HepG2 (cell line): ENCODE measurements at regions not wholly inside any gene's neighbourhood (a gene's known extent, or its start where the extent isn't known, plus 50 kb on each side); places are given as distances from the start of the nearest gene placed in this dataset.

Source experiments
- EHMT2 ChIP-seq: fragments of 200-600 bp; sonication (generic); IDR thresholded peaks from 2 replicates; pipeline ENCODE4 v1.7.0; 2017; ENCODE audit warnings: antibody characterized with exemption, low read depth, low read length, borderline replicate concordance
- EP300 ChIP-seq, 3 experiments: sonication (generic) in 1 of 3; formaldehyde crosslinking in 1 of 3; IDR thresholded peaks; 2 replicates each; pipeline versions ENCODE4 v1.5.1 to v1.6.1; 2011 to 2020; ENCODE audit warnings: low read depth in 2 of 3, low read length in 2 of 3, borderline replicate concordance in 1 of 3, improper control_type of control experiment in 1 of 3, mild to moderate bottlenecking in 1 of 3, missing genetic modification reagents in 1 of 3, moderate library complexity in 1 of 3
- MTF2 ChIP-seq: sonication (generic); formaldehyde crosslinking; IDR thresholded peaks from 2 replicates; pipeline ENCODE4 v1.5.0; 2020; ENCODE audit warnings: missing genetic modification reagents, borderline replicate concordance
- NCOA2 ChIP-seq: sonication (generic); formaldehyde crosslinking; IDR thresholded peaks from 2 replicates; pipeline ENCODE4 v1.8.0; 2022; ENCODE audit warnings: inconsistent platforms
- NFKBIZ ChIP-seq: IDR thresholded peaks from 2 replicates; pipeline ENCODE4 v1.6.1; 2018; ENCODE audit warnings: missing genetic modification reagents, missing compliant biosample characterization
- ONECUT2 ChIP-seq: sonication (generic); formaldehyde crosslinking; IDR thresholded peaks from 2 replicates; pipeline ENCODE4 v1.4.0; 2020; ENCODE audit warnings: missing genetic modification reagents
- PHF5A ChIP-seq: IDR thresholded peaks from one replicate; pipeline ENCODE4 v1.6.1; 2018; ENCODE audit warnings: low read depth, missing genetic modification reagents; ENCODE audit not compliant: unreplicated experiment
- RARA ChIP-seq: IDR thresholded peaks from 2 replicates; pipeline ENCODE4 v1.6.1; 2016; ENCODE audit warnings: missing genetic modification reagents, missing compliant biosample characterization
- ZNF207 ChIP-seq: fragments of 450-650 bp; IDR thresholded peaks from 2 replicates; pipeline ENCODE4 v1.6.1; 2016; ENCODE audit warnings: antibody characterized with exemption, borderline replicate concordance
- ZNF251 ChIP-seq: sonication (generic); formaldehyde crosslinking; IDR thresholded peaks from 2 replicates; pipeline ENCODE4 v1.9.0; 2021; ENCODE audit warnings: mild to moderate bottlenecking, missing genetic modification reagents
- ZNF263 ChIP-seq: sonication (generic); formaldehyde crosslinking; IDR thresholded peaks from 2 replicates; pipeline ENCODE4 v1.4.0; 2020; ENCODE audit warnings: missing genetic modification reagents
- ZNF678 ChIP-seq: sonication (generic); formaldehyde crosslinking; IDR thresholded peaks from 2 replicates; pipeline ENCODE4 v1.4.0; 2020; ENCODE audit warnings: mild to moderate bottlenecking, missing genetic modification reagents
- ZNF747 ChIP-seq: sonication (generic); formaldehyde crosslinking; IDR thresholded peaks from 2 replicates; pipeline ENCODE4 v1.8.1; 2023; ENCODE audit warnings: missing genetic modification reagents, mild to moderate bottlenecking, borderline replicate concordance
- TF ChIP-seq, protein P1 (sequence below): sonication (generic); formaldehyde crosslinking; IDR thresholded peaks from 2 replicates; pipeline ENCODE4 v1.4.0; 2020; ENCODE audit warnings: mild to moderate bottlenecking, missing genetic modification reagents, borderline replicate concordance
- TF ChIP-seq, protein P2 (sequence below): sonication (generic); formaldehyde crosslinking; IDR thresholded peaks from 2 replicates; pipeline ENCODE4 v1.9.0; 2021; ENCODE audit warnings: mild to moderate bottlenecking, missing genetic modification reagents
- TF ChIP-seq, protein P3 (sequence below): sonication (generic); formaldehyde crosslinking; IDR thresholded peaks from 2 replicates; pipeline ENCODE4 v1.8.0; 2022; ENCODE audit warnings: low read depth, missing genetic modification reagents

DNA sequence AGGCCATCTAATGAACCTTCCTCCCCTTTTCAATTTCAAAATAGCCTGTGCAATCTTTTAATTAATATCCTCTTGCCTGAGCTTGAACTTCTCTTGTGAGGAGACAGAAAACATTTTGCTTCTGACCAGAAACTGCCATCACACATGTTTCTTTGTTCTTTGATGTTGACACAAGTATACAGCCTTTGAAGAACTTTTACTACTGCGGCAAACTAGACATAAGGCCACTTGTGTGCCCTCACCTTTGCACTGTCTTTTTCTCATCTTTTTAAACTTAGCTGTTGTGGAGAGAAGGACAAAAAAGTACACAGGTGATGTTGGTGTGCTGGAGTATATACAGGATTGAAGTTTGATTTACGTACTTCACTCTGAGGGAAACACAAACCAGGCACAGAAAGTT, 116.3 kb upstream of the C1GALT1C1 start (continued):
- TF ChIP-seq MTF2 (CRISPR knock-in tag) (no peak), EHMT2 (no peak), RARA (CRISPR knock-in tag) (peak; percentile 60), ZNF678 (no peak), PHF5A (CRISPR knock-in tag) (no peak), NCOA2 (peak; percentile 60), EP300 (IDR thresholded peaks at IDR 0.05; ENCODE audit: low read depth in 2 of 2, low read length in 2 of 2) (peak in 1 of 2 experiments; percentile 81; a peak in 2 of 4 replicates), EP300 (CRISPR knock-in tag; IDR thresholded peaks at IDR 0.05; ENCODE audit: borderline replicate concordance) (0 out of 2 replicates have a peak, but pooled peaks have one; percentile 15), ONECUT2 (CRISPR knock-in tag) (no peak), ZNF251 (CRISPR knock-in tag) (no peak), ZNF207 (no peak), NFKBIZ (CRISPR knock-in tag) (no peak), ZNF263 (CRISPR knock-in tag) (no peak), ZNF747 (CRISPR knock-in tag) (no peak)
- TF ChIP-seq, protein P1, sequence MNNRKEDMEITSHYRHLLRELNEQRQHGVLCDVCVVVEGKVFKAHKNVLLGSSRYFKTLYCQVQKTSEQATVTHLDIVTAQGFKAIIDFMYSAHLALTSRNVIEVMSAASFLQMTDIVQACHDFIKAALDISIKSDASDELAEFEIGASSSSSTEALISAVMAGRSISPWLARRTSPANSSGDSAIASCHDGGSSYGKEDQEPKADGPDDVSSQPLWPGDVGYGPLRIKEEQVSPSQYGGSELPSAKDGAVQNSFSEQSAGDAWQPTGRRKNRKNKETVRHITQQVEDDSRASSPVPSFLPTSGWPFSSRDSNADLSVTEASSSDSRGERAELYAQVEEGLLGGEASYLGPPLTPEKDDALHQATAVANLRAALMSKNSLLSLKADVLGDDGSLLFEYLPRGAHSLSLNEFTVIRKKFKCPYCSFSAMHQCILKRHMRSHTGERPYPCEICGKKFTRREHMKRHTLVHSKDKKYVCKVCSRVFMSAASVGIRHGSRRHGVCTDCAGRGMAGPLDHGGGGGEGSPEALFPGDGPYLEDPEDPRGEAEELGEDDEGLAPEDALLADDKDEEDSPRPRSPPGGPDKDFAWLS (CRISPR knock-in tag) = no peak
- TF ChIP-seq, protein P2, sequence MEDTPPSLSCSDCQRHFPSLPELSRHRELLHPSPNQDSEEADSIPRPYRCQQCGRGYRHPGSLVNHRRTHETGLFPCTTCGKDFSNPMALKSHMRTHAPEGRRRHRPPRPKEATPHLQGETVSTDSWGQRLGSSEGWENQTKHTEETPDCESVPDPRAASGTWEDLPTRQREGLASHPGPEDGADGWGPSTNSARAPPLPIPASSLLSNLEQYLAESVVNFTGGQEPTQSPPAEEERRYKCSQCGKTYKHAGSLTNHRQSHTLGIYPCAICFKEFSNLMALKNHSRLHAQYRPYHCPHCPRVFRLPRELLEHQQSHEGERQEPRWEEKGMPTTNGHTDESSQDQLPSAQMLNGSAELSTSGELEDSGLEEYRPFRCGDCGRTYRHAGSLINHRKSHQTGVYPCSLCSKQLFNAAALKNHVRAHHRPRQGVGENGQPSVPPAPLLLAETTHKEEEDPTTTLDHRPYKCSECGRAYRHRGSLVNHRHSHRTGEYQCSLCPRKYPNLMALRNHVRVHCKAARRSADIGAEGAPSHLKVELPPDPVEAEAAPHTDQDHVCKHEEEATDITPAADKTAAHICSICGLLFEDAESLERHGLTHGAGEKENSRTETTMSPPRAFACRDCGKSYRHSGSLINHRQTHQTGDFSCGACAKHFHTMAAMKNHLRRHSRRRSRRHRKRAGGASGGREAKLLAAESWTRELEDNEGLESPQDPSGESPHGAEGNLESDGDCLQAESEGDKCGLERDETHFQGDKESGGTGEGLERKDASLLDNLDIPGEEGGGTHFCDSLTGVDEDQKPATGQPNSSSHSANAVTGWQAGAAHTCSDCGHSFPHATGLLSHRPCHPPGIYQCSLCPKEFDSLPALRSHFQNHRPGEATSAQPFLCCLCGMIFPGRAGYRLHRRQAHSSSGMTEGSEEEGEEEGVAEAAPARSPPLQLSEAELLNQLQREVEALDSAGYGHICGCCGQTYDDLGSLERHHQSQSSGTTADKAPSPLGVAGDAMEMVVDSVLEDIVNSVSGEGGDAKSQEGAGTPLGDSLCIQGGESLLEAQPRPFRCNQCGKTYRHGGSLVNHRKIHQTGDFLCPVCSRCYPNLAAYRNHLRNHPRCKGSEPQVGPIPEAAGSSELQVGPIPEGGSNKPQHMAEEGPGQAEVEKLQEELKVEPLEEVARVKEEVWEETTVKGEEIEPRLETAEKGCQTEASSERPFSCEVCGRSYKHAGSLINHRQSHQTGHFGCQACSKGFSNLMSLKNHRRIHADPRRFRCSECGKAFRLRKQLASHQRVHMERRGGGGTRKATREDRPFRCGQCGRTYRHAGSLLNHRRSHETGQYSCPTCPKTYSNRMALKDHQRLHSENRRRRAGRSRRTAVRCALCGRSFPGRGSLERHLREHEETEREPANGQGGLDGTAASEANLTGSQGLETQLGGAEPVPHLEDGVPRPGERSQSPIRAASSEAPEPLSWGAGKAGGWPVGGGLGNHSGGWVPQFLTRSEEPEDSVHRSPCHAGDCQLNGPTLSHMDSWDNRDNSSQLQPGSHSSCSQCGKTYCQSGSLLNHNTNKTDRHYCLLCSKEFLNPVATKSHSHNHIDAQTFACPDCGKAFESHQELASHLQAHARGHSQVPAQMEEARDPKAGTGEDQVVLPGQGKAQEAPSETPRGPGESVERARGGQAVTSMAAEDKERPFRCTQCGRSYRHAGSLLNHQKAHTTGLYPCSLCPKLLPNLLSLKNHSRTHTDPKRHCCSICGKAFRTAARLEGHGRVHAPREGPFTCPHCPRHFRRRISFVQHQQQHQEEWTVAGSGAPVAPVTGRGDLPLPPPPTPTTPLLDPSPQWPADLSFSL (CRISPR knock-in tag) = no peak
- TF ChIP-seq, protein P3, sequence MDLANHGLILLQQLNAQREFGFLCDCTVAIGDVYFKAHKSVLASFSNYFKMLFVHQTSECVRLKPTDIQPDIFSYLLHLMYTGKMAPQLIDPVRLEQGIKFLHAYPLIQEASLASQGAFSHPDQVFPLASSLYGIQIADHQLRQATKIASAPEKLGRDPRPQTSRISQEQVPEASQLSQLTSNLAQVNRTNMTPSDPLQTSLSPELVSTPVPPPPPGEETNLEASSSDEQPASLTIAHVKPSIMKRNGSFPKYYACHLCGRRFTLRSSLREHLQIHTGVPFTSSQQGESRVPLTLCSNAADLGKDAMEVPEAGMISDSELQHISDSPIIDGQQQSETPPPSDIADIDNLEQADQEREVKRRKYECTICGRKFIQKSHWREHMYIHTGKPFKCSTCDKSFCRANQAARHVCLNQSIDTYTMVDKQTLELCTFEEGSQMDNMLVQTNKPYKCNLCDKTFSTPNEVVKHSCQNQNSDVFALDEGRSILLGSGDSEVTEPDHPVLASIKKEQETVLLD = no peak
